Hepatocyte (in vitro differentiated cells): ENCODE measurements at regions not wholly inside any gene's neighbourhood (a gene's known extent, or its start where the extent isn't known, plus 50 kb on each side); places are given as distances from the start of the nearest gene placed in this dataset.
"Not testable (repeated sequence)": the region's sequence is repeated elsewhere in the genome, so short reads cannot be mapped to it uniquely, and the experiment has no call there.

Source experiments
- DNase-seq: peaks from one replicate; pipeline ENCODE4 v3.0.0-alpha.2; 2016; ENCODE audit warnings: low spot score
- H2AFZ ChIP-seq: fragments of 200-600 bp; sonication (generic); 2 replicates; pipeline ENCODE4 v1.6.0; 2016; ENCODE audit warnings: antibody characterized with exemption, mild to moderate bottlenecking
- H3K27ac ChIP-seq: fragments of 200-600 bp; sonication (generic); 2 replicates; pipeline ENCODE4 v1.5.1; 2016; ENCODE audit warnings: mild to moderate bottlenecking
- H3K27me3 ChIP-seq: fragments of 200-600 bp; sonication (generic); 2 replicates; pipeline ENCODE4 v1.6.1; 2016
- H3K36me3 ChIP-seq: fragments of 200-600 bp; sonication (generic); replicated peaks from 2 replicates; pipeline ENCODE4 v1.5.1; 2016; ENCODE audit warnings: low read depth; ENCODE audit not compliant: insufficient read depth
- H3K4me1 ChIP-seq: fragments of 200-600 bp; sonication (generic); 2 replicates; pipeline ENCODE4 v1.5.1; 2016; ENCODE audit warnings: mild to moderate bottlenecking, moderate library complexity; ENCODE audit not compliant: insufficient read depth
- H3K4me2 ChIP-seq: fragments of 200-600 bp; sonication (generic); 2 replicates; pipeline ENCODE4 v1.6.0; 2016
- H3K4me3 ChIP-seq: fragments of 200-600 bp; sonication (generic); 2 replicates; pipeline ENCODE4 v1.5.1; 2016; ENCODE audit warnings: mild to moderate bottlenecking
- H3K79me2 ChIP-seq: fragments of 200-600 bp; sonication (generic); 2 replicates; pipeline ENCODE4 v1.6.0; 2017; ENCODE audit warnings: mild to moderate bottlenecking
- H3K9me2 ChIP-seq: fragments of 200-600 bp; sonication (generic); replicated peaks from 2 replicates; pipeline ENCODE4 v1.6.0; 2017; ENCODE audit warnings: mild to moderate bottlenecking; ENCODE audit not compliant: insufficient read depth
- H3K9me3 ChIP-seq: fragments of 200-600 bp; sonication (generic); 2 replicates; pipeline ENCODE4 v1.5.1; 2016; ENCODE audit warnings: low read depth, mild to moderate bottlenecking
- H4K20me1 ChIP-seq: fragments of 200-600 bp; sonication (generic); 2 replicates; pipeline ENCODE4 v1.6.0; 2016; ENCODE audit warnings: mild to moderate bottlenecking; ENCODE audit not compliant: insufficient read depth, poor library complexity, severe bottlenecking
- CTCF ChIP-seq: fragments of 200-600 bp; sonication (generic); IDR thresholded peaks from 2 replicates; pipeline ENCODE4 v1.5.1; 2016; ENCODE audit warnings: antibody characterized with exemption, mild to moderate bottlenecking; ENCODE audit not compliant: poor library complexity
- EZH2 ChIP-seq: fragments of 200-600 bp; sonication (generic); IDR thresholded peaks from 2 replicates; pipeline ENCODE4 v1.6.1; 2016; ENCODE audit warnings: antibody characterized with exemption, mild to moderate bottlenecking, borderline replicate concordance
- EZH2phosphoT487 ChIP-seq: fragments of 200-600 bp; sonication (generic); IDR thresholded peaks from one replicate; pipeline ENCODE4 v1.6.1; 2018; ENCODE audit warnings: antibody characterized with exemption, mild to moderate bottlenecking, low read depth, moderate library complexity; ENCODE audit not compliant: unreplicated experiment, severe bottlenecking
- WGBS: methylation state at CpG from one replicate; pipeline ENCODE4 v1.1.6; 2016; ENCODE audit warnings: low lambda C conversion rate; ENCODE audit errors: missing lambda C conversion rate; 5-methylcytosine and 5-hydroxymethylcytosine counted together

GRCh38 chr19:56905631-56906150, 65.2 kb upstream of the PEG3 start:
- 81% methylated on average over 6 of the region's 6 CpGs for WGBS
- H3K9me3 ChIP-seq: no peaks in the 10 kb centered on the region

GRCh38 chr19:56912401-56913112, 72.0 kb upstream of the PEG3 start:
- Histone ChIP-seq H3K4me2 (no peak overlapping the region), H3K9me2 (no peaks in the 10 kb centered on the region), H3K79me2 (no peaks in the 10 kb centered on the region), H4K20me1 (no peaks in the 10 kb centered on the region), H3K4me3 (no peak overlapping the region), H3K27me3 (no peaks in the 10 kb centered on the region), H3K27ac (no peak overlapping the region), H3K9me3 (no peaks in the 10 kb centered on the region), H3K4me1 (no peaks in the 10 kb centered on the region), H2AFZ (no peak overlapping the region), H3K36me3 (no peaks in the 10 kb centered on the region)
- 73% methylated on average over 10 of the region's 10 CpGs for WGBS
- DNase-seq: no peak
- TF ChIP-seq EZH2: no peak
- TF ChIP-seq EZH2phosphoT487: no peak
- no peak for TF ChIP-seq CTCF

More at GRCh38 chr19:56905631-56906150, 65.2 kb upstream of the PEG3 start:
- DNase-seq: no peak
- Histone ChIP-seq H3K4me1 (no peaks in the 10 kb centered on the region), H3K27ac (no peak overlapping the region), H2AFZ (no peak overlapping the region), H3K27me3 (no peaks in the 10 kb centered on the region), H3K4me2 (no peak overlapping the region), H3K36me3 (no peaks in the 10 kb centered on the region), H3K4me3 (no peak overlapping the region), H4K20me1 (no peaks in the 10 kb centered on the region), H3K9me2 (no peaks in the 10 kb centered on the region), H3K79me2 (no peaks in the 10 kb centered on the region)
- no peak for TF ChIP-seq CTCF
- no peak for TF ChIP-seq EZH2phosphoT487
- no peak for TF ChIP-seq EZH2

- not testable (repeated sequence) for H3K9me3 ChIP-seq, H3K9me2 ChIP-seq, H3K4me3 ChIP-seq, H3K79me2 ChIP-seq, DNase-seq, H3K27ac ChIP-seq, H3K36me3 ChIP-seq, H4K20me1 ChIP-seq, H3K4me2 ChIP-seq, H2AFZ ChIP-seq, H3K27me3 ChIP-seq, H3K4me1 ChIP-seq
- 90% methylated on average over 3 of the region's 4 CpGs for WGBS
These were observed 72.6 kb upstream of the PEG3 start for GRCh38 chr19:56913113-56913455.

GRCh38 chr19:56916528-56916927, 76.0 kb upstream of the PEG3 start:
- Histone ChIP-seq H3K4me3 (no peak overlapping the region), H3K79me2 (no peaks in the 10 kb centered on the region), H3K9me2 (no peaks in the 10 kb centered on the region), H2AFZ (no peak overlapping the region), H3K36me3 (no peaks in the 10 kb centered on the region), H3K27me3 (no peaks in the 10 kb centered on the region), H4K20me1 (no peaks in the 10 kb centered on the region), H3K4me1 (no peaks in the 10 kb centered on the region), H3K27ac (no peak overlapping the region), H3K9me3 (no peaks in the 10 kb centered on the region), H3K4me2 (no peak overlapping the region)
- WGBS: 66% methylated on average over 2 of the region's 2 CpGs
- TF ChIP-seq CTCF (no peak), EZH2 (no peak), EZH2phosphoT487 (no peak)
- no peak for DNase-seq
